ENCODE measurements at regions not wholly inside any gene's neighbourhood (a gene's known extent, or its start where the extent isn't known, plus 50 kb on each side); places are given as distances from the start of the nearest gene placed in this dataset.
"Not testable (repeated sequence)": the region's sequence is repeated elsewhere in the genome, so short reads cannot be mapped to it uniquely, and the experiment has no call there.

DNA sequence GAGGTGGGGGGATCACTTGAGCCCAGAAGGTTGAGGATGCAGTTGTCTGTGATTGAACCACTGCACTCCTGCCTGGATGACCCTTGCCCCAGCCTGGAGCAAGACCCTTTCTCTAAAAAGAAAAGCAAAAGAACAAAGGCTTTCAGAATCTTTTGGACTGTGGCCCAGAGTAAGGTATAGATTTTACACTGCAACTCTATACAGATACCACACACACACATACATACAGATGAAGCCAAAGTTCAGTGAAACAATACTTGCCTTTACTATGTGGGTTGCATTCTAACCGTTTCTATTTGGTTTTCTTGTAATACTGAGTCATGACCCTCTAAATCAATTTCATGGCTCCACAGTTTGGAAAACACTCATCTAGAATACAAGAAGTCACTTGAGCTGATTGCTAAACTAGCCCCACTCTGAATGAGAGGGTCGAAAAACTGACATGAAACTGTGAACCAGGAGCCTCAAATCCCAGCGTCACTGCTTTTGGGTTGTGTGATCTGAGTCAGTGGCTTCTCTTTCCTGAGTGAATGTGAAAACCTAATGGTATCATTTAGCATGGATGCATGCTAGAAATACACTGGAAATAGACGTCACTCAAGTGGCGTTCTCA lies 756.1 kb downstream of the UQCRFS1 start:
- Mint-ChIP-seq H3K9me3 (no peaks in the 10 kb centered on the region), H3K27ac (no peak overlapping the region), H3K27me3 (ENCODE audit: low read depth) (no peaks in the 10 kb centered on the region), H3K36me3 (ENCODE audit: low read depth) (no peaks in the 10 kb centered on the region), H3K4me1 (ENCODE audit: low read depth) (peaks cover 8% of the 10 kb centered on the region), H3K4me3 (no peak overlapping the region)
- DNase-seq (ENCODE audit: low spot score) = no peak

DNA sequence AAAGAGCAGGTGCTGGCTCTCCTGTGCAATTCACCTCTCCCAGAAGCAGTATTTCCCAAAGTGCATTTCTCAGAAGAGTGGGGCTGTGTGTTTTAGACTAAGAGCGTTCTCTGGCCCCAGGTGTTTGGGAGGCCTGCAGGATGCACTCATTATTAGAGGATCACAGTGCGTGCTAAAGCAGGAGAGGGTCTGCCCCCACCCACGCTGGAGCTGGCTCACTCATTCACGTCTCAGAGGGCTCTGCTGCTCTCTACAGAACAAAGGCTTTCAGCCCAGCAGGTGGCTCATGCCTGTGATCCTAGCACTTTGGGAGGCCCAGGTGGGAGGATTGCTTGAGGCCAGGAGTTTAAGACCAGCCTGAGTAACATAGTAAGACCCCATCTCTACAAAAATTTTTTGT lies 756.7 kb downstream of the UQCRFS1 start:
- no peak overlapping the region for H3K27ac Mint-ChIP-seq
- H3K4me3 Mint-ChIP-seq = no peak overlapping the region
- DNase-seq (ENCODE audit: low spot score) = peak; percentile 7
- no peaks in the 10 kb centered on the region for H3K36me3 Mint-ChIP-seq (ENCODE audit: low read depth)
- H3K9me3 Mint-ChIP-seq = no peaks in the 10 kb centered on the region
- no peaks in the 10 kb centered on the region for H3K27me3 Mint-ChIP-seq (ENCODE audit: low read depth)
- peaks cover 8% of the 10 kb centered on the region for H3K4me1 Mint-ChIP-seq (ENCODE audit: low read depth)

DNA sequence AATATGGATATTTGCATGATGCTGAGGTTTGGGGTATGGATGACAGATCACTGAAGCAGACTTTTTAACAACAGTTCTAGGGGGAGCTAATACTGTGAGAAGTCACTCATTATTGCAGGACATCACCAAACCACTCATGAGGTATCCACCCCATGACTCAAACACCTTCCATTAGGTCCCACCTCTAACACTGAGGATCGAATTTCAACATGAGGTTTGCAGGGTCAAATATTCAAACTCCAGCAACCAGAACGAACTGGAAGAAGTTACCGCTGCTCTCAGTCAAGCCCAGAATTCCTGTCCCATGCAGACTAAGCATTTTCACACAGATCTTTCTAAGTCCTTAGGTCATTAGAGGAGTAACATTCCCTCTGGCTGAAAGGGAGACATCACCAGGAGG lies 758.9 kb downstream of the UQCRFS1 start:
- no peak for DNase-seq (ENCODE audit: low spot score)
- no peak overlapping the region for H3K27ac Mint-ChIP-seq
- H3K4me1 Mint-ChIP-seq (ENCODE audit: low read depth) = peaks cover 2% of the 10 kb centered on the region
- H3K27me3 Mint-ChIP-seq (ENCODE audit: low read depth) = no peaks in the 10 kb centered on the region
- no peaks in the 10 kb centered on the region for H3K9me3 Mint-ChIP-seq
- no peak overlapping the region for H3K4me3 Mint-ChIP-seq
- no peaks in the 10 kb centered on the region for H3K36me3 Mint-ChIP-seq (ENCODE audit: low read depth)

GRCh38 chr19:28453420-28453819 lies 759.5 kb downstream of the UQCRFS1 start:
- Mint-ChIP-seq H3K36me3 (ENCODE audit: low read depth) (no peaks in the 10 kb centered on the region), H3K9me3 (no peaks in the 10 kb centered on the region), H3K27ac (no peak overlapping the region), H3K4me3 (no peak overlapping the region), H3K27me3 (ENCODE audit: low read depth) (no peaks in the 10 kb centered on the region), H3K4me1 (ENCODE audit: low read depth) (peaks cover 2% of the 10 kb centered on the region)
- no peak for DNase-seq (ENCODE audit: low spot score)

- Mint-ChIP-seq H3K9me3 (no peaks in the 10 kb centered on the region), H3K36me3 (ENCODE audit: low read depth) (no peaks in the 10 kb centered on the region), H3K4me1 (ENCODE audit: low read depth) (no peaks in the 10 kb centered on the region), H3K27ac (no peak overlapping the region), H3K27me3 (ENCODE audit: low read depth) (no peaks in the 10 kb centered on the region), H3K4me3 (no peak overlapping the region)
- no peak for DNase-seq (ENCODE audit: low spot score)
Observed at GRCh38 chr19:28449803-28450202, 763.1 kb downstream of the UQCRFS1 start.

DNA sequence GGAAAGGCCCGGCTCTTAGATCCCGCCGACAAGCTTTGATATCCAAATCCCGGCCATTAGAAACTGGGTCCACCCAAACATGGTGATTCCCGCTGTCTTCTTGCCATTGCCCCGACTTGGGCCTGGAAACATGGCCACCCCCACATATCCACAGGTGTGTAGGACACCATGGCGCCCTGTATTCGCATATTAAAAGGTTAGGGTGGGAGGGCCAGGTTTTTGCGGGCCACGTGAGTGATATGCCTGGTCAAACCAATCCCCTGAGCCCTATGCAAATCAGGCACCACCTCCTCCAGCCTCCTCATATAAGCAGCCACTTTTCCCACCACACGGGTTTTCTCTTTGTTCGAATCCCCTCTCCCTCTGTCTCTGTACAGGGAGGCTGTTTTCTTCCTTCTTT lies 766.4 kb downstream of the UQCRFS1 start:
- no peaks in the 10 kb centered on the region for H3K4me1 Mint-ChIP-seq (ENCODE audit: low read depth)
- no peaks in the 10 kb centered on the region for H3K27me3 Mint-ChIP-seq (ENCODE audit: low read depth)
- no peak overlapping the region for H3K27ac Mint-ChIP-seq
- no peaks in the 10 kb centered on the region for H3K9me3 Mint-ChIP-seq
- DNase-seq (ENCODE audit: low spot score) = no peak
- H3K36me3 Mint-ChIP-seq (ENCODE audit: low read depth) = no peaks in the 10 kb centered on the region
- no peak overlapping the region for H3K4me3 Mint-ChIP-seq

GRCh38 chr19:28445826-28446225 lies 767.1 kb downstream of the UQCRFS1 start:
- Mint-ChIP-seq H3K27me3 (ENCODE audit: low read depth) (no peaks in the 10 kb centered on the region), H3K36me3 (ENCODE audit: low read depth) (no peaks in the 10 kb centered on the region), H3K27ac (no peak overlapping the region), H3K4me3 (no peak overlapping the region), H3K9me3 (no peaks in the 10 kb centered on the region), H3K4me1 (ENCODE audit: low read depth) (no peaks in the 10 kb centered on the region)
- no peak for DNase-seq (ENCODE audit: low spot score)

- no peaks in the 10 kb centered on the region for H3K27me3 Mint-ChIP-seq (ENCODE audit: low read depth)
- no peak overlapping the region for H3K27ac Mint-ChIP-seq
- no peaks in the 10 kb centered on the region for H3K4me1 Mint-ChIP-seq (ENCODE audit: low read depth)
- H3K9me3 Mint-ChIP-seq = no peaks in the 10 kb centered on the region
- H3K4me3 Mint-ChIP-seq = no peak overlapping the region
- no peaks in the 10 kb centered on the region for H3K36me3 Mint-ChIP-seq (ENCODE audit: low read depth)
- no peak for DNase-seq (ENCODE audit: low spot score)
Observed at GRCh38 chr19:28444362-28444761, 768.6 kb downstream of the UQCRFS1 start.

GRCh38 chr19:28443361-28443760 lies 769.6 kb downstream of the UQCRFS1 start:
- no peak for DNase-seq (ENCODE audit: low spot score)
- Mint-ChIP-seq H3K4me1 (ENCODE audit: low read depth) (no peaks in the 10 kb centered on the region), H3K27ac (no peak overlapping the region)

DNA sequence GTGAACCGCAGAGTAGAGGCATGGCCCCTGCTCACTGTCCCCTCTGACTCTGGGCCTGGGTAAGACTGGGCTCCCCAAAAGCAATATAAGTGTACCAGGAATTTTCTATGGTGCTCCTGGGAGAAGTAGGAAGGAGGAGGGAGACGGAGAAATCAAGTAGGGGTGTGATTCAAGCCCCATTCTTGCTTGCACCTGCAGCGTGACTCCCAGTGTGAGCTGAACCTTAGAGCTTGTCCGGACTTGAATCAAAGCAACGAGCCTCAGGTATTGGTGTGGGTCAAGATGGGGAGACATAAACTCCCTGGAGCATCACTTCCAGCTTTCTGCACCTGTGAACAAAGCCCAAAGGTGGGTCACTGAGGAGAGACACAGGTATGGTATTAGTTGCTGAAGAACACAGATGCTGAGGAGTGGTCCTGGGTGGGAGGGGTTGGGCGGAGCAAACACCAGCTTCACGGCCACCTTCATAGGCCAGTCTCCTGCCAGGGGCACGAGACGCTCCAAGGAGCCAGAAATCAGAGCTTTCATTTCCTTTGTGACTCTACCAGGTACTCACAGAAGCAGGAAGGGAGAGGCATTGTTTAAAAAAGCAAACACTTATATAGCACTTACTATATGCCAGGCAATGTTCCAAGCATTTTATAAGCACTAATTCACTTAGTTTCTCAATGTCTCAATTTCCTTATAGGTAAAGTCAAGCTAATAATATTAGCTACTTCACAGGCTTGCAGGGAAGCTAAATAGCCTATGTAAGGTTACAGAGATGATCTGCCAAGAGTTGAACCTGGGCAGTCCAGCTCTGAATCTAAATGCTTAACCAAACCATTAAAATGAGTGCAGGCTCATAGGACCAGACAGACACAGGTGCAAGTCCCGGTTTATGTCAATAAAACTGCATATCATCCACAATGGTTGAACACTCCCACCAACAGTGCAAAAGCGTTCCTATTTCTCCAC lies 775.3 kb downstream of the UQCRFS1 start:
- Mint-ChIP-seq H3K27me3 (ENCODE audit: low read depth) (no peaks in the 10 kb centered on the region), H3K9me3 (no peaks in the 10 kb centered on the region), H3K4me1 (ENCODE audit: low read depth) (no peaks in the 10 kb centered on the region), H3K36me3 (ENCODE audit: low read depth) (no peaks in the 10 kb centered on the region), H3K27ac (no peak overlapping the region), H3K4me3 (no peak overlapping the region)
- DNase-seq (ENCODE audit: low spot score) = no peak

More at GRCh38 chr19:28443361-28443760, 769.6 kb downstream of the UQCRFS1 start:
- Mint-ChIP-seq H3K36me3 (ENCODE audit: low read depth) (no peaks in the 10 kb centered on the region), H3K27me3 (ENCODE audit: low read depth) (no peaks in the 10 kb centered on the region), H3K4me3 (no peak overlapping the region), H3K9me3 (no peaks in the 10 kb centered on the region)

DNA sequence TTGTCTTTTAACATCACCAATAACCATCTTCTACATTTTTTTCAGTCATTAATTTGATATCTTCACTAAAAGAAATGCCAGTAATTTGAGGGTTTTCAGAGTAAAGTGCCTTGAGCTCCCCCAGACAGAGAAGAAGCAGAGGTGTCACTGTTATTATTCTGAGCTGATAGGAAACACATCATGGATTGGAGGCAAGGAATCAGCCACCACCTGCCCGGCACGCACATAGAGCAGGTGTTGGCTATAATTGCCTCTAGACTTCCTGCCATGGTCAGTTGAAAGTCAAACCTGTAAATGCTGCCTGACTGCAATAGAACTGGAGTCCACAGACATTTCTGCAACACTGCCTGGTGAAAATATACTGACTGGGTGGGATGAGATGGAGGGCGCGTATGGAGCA lies 776.6 kb downstream of the UQCRFS1 start:
- Mint-ChIP-seq H3K4me1 (ENCODE audit: low read depth) (no peaks in the 10 kb centered on the region), H3K36me3 (ENCODE audit: low read depth) (no peaks in the 10 kb centered on the region), H3K4me3 (no peak overlapping the region), H3K27ac (no peak overlapping the region), H3K9me3 (no peaks in the 10 kb centered on the region), H3K27me3 (ENCODE audit: low read depth) (no peaks in the 10 kb centered on the region)
- DNase-seq (ENCODE audit: low spot score) = no peak

DNA sequence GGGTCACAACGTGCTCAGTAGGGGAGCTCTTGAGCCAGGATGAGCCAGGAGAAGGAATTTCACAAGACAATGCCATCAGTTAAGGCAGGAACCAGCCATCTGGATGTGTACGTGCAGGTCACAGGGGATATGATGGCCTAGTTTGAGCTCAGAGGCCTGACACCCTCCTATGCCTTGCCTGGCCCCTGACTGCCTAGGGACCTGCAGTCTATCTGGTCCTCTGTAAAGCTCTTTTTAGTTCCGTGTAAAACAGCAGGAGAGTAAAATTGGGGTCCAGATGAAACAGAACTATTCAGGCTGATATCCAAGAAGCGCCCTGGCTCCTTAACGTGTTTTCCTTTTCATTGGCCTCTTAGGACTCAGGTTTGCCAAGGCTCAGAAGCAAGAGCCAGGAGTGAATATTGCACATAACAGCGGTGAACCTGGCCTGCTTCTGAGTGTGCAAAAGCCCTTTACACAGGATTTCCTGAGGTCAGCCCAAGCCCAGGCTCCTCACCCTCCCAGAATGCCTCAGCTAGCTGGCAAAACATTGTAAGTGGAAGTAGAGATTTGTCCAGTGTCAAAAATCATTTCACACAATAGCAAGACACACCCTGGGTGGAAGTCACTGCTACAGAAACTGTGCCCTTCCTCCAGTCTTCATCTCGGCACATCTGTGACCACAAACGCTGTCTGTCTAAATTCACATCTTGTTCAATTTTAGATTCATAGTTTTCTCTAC lies 777.2 kb downstream of the UQCRFS1 start:
- Mint-ChIP-seq H3K9me3 (no peaks in the 10 kb centered on the region), H3K27me3 (ENCODE audit: low read depth) (no peaks in the 10 kb centered on the region), H3K4me1 (ENCODE audit: low read depth) (no peaks in the 10 kb centered on the region), H3K36me3 (ENCODE audit: low read depth) (no peaks in the 10 kb centered on the region), H3K27ac (no peak overlapping the region), H3K4me3 (no peak overlapping the region)
- no peak for DNase-seq (ENCODE audit: low spot score)

DNA sequence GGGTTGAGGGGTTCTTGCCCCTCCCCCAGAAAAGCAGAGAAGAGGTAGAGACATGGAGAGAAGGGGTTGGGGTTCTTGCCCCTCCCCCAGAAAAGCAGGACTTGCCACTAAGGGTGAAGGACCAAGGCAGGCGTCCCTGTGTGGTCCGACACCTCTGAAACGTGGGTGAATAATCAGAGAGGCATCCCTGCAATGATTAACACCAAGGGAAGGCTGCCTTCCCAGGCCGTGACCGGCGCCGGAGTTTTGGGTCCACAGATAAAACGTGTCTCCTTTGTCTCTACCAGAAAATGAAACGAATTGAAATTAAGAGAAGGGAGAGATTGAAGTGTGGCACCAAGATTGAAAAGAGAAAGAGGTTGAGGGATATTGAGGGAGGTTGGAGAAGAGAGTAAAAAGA lies 778.2 kb downstream of the UQCRFS1 start:
- DNase-seq (ENCODE audit: low spot score); H3K27me3 Mint-ChIP-seq (ENCODE audit: low read depth); H3K27ac Mint-ChIP-seq; H3K4me1 Mint-ChIP-seq (ENCODE audit: low read depth); H3K9me3 Mint-ChIP-seq; H3K4me3 Mint-ChIP-seq; H3K36me3 Mint-ChIP-seq (ENCODE audit: low read depth): not testable (repeated sequence)

- not testable (repeated sequence) for DNase-seq (ENCODE audit: low spot score); H3K9me3 Mint-ChIP-seq; H3K27ac Mint-ChIP-seq; H3K4me1 Mint-ChIP-seq (ENCODE audit: low read depth); H3K36me3 Mint-ChIP-seq (ENCODE audit: low read depth); H3K4me3 Mint-ChIP-seq; H3K27me3 Mint-ChIP-seq (ENCODE audit: low read depth)
Observed at GRCh38 chr19:28434365-28434764, 778.6 kb downstream of the UQCRFS1 start.
